ENCODE measurements at regions not wholly inside any gene's neighbourhood (a gene's known extent, or its start where the extent isn't known, plus 50 kb on each side); places are given as distances from the start of the nearest gene placed in this dataset.

DNA sequence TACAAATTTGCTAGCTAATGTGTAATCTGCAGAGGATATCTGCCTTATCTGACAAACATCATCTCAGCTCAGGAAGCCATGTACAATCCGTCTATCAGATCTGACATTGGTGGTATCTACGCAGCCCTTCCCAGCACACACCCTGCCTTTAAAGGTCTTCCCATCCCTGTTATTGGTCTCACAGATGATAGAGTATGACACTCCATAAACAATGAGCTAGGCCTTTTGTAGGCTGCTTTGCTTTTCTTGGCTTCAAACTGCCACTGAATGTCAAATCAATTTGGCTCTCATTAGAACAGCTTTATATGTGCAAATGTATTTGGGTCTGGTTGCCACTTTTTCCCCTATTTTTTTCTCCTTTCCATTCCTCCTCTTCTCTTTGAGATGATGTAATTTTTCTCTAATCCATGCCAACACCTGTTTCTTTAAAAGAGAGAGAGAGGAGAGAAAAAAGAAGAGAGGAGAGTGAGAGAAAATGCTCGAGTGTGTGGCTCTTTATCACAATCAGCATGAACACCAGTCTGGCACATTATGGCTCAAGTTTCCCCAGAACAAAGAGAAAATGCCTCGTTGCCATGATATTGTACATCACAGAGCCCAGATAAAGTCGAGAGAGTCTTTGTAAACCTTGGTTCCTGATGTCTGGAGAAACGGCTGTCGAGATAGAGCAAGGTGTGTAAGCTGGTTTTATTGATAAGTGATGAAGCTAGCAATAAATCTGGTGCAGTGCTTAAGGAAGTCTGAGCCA lies 80.8 kb upstream of the DPH6 start:
- Histone ChIP-seq H4K20me1 (ENCODE audit: insufficient read depth, low read length) (no peaks in the 10 kb centered on the region), H2BK120ac (ENCODE audit: low read depth, low read length) (no peak overlapping the region), H2AFZ (replicated peaks; ENCODE audit: low read length, poor library complexity) (no peak overlapping the region), H3K4me1 (ENCODE audit: control insufficient read depth, insufficient read depth, low read length) (peaks cover 9% of the 10 kb centered on the region), H3K4me3 (ENCODE audit: insufficient read depth, low read depth, low read length) (no peak overlapping the region), H3K4me2 (ENCODE audit: low read depth, low read length) (peak overlapping the region; percentile 39), H4K5ac (ENCODE audit: low read depth, low read length) (peak overlapping the region; percentile 59), H3K27ac (ENCODE audit: insufficient read depth, low read length) (no peak overlapping the region), H3K79me1 (ENCODE audit: low read depth in 1 of 2, low read length in 2 of 2) (no peaks in the 10 kb centered on the region), H2BK20ac (ENCODE audit: low read depth, low read length) (0 out of 2 replicates have a peak overlapping the region, but pooled peaks have one; percentile 16), H3K9me1 (ENCODE audit: insufficient read depth, low read length) (no peaks in the 10 kb centered on the region; the same call in 1 of the 2 replicates), H3K27me3 (ENCODE audit: control insufficient read depth, insufficient read depth, low read length) (no peaks in the 10 kb centered on the region), H2AK9ac (replicated peaks; ENCODE audit: low read depth, low read length, poor library complexity) (no peak overlapping the region), H3K36me3 (ENCODE audit: control insufficient read depth, insufficient read depth, low read length) (no peaks in the 10 kb centered on the region), H3K18ac (ENCODE audit: low read depth, low read length) (peak overlapping the region; percentile 34; the same call in 1 of the 2 replicates), H2BK5ac (ENCODE audit: low read depth, low read length, poor library complexity, severe bottlenecking) (no peak overlapping the region), H3K14ac (replicated peaks; ENCODE audit: low read depth, low read length) (no peak overlapping the region), H3K4ac (ENCODE audit: low read depth, low read length) (no peak overlapping the region), H3K23ac (ENCODE audit: low read depth, low read length) (no peak overlapping the region; the same call in 1 of the 2 replicates), H2BK15ac (ENCODE audit: low read depth, low read length) (no peak overlapping the region), H4K8ac (ENCODE audit: low read depth in 2 of 2, low read length in 2 of 2) (no peak overlapping the region; a peak in 1 of 4 replicates), H3K9ac (ENCODE audit: low read depth, low read length) (no peak overlapping the region), H3K56ac (ENCODE audit: extremely low read depth, insufficient read depth, low read length) (no peak overlapping the region), H4K91ac (ENCODE audit: insufficient read depth, low read depth, low read length) (no peak overlapping the region), H2AK5ac (ENCODE audit: low read depth, low read length) (peak overlapping the region; percentile 10; the same call in 1 of the 2 replicates), H3K9me3 (ENCODE audit: control insufficient read depth, insufficient read depth, low read length) (no peaks in the 10 kb centered on the region)
- TF ChIP-seq MXI1 (IDR thresholded peaks at IDR 0.05; ENCODE audit: borderline replicate concordance, low read depth, low read length) (no peak), CHD1 (IDR thresholded peaks at IDR 0.05; ENCODE audit: low read depth, low read length) (no peak), SMC3 (IDR thresholded peaks at IDR 0.05; ENCODE audit: low read depth, low read length) (no peak), RAD21 (IDR thresholded peaks at IDR 0.05; ENCODE audit: low read length) (no peak), MAFK (IDR thresholded peaks at IDR 0.05; ENCODE audit: low read depth, low read length) (no peak), BHLHE40 (IDR thresholded peaks at IDR 0.05; ENCODE audit: low read depth, low read length) (no peak), RFX5 (IDR thresholded peaks at IDR 0.05; ENCODE audit: low read depth, low read length) (no peak), FOS (IDR thresholded peaks at IDR 0.05; ENCODE audit: low read depth, low read length) (no peak), USF2 (IDR thresholded peaks at IDR 0.05; ENCODE audit: low read depth, low read length) (no peak), CEBPB (IDR thresholded peaks at IDR 0.05; ENCODE audit: low read depth, low read length) (no peak), NFE2L2 (IDR thresholded peaks at IDR 0.05; ENCODE audit: low read depth, low read length) (no peak), POLR2A (IDR thresholded peaks at IDR 0.05; ENCODE audit: low read depth, low read length) (no peak)
- TF ChIP-seq, protein P1, sequence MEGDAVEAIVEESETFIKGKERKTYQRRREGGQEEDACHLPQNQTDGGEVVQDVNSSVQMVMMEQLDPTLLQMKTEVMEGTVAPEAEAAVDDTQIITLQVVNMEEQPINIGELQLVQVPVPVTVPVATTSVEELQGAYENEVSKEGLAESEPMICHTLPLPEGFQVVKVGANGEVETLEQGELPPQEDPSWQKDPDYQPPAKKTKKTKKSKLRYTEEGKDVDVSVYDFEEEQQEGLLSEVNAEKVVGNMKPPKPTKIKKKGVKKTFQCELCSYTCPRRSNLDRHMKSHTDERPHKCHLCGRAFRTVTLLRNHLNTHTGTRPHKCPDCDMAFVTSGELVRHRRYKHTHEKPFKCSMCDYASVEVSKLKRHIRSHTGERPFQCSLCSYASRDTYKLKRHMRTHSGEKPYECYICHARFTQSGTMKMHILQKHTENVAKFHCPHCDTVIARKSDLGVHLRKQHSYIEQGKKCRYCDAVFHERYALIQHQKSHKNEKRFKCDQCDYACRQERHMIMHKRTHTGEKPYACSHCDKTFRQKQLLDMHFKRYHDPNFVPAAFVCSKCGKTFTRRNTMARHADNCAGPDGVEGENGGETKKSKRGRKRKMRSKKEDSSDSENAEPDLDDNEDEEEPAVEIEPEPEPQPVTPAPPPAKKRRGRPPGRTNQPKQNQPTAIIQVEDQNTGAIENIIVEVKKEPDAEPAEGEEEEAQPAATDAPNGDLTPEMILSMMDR (conservative IDR thresholded peaks at IDR 0.05; ENCODE audit: low read depth, low read length) = no peak
- intact Hi-C loops (cut with micrococcal nuclease) (no loop called here), in situ Hi-C loops (cut with MboI; ENCODE audit: low sequenced_read_pairs) (no loop called here), dilution Hi-C loops (cut with HindIII; ENCODE audit: low sequenced_read_pairs, unreplicated experiment) (no loop called here)
- no TSS peak for BruUV-seq (replicated peaks)
- peak; percentile 28 for ATAC-seq (ENCODE audit: low read depth)
- peak; percentile 32 for DNase-seq
- WGBS, 2 experiments (ENCODE audit: extremely low coverage in 2 of 2, insufficient read length in 1 of 2) = 34% methylated on average over 3 of the region's 7 CpGs; no CpG with 5 or more reads in 1 of the 2 experiments
- ChIA-PET POLR2A (ENCODE audit: unreplicated experiment) (no interaction called here), CTCF (interaction anchor here (1.1 kb wide), 1 partner anchor 13 kb away, joined by 3 read pairs; no protein-coding TSS in a partner anchor)

All from IMR-90 (cell line).